ENCODE measurements at regions not wholly inside any gene's neighbourhood (a gene's known extent, or its start where the extent isn't known, plus 50 kb on each side); places are given as distances from the start of the nearest gene placed in this dataset.

DNA sequence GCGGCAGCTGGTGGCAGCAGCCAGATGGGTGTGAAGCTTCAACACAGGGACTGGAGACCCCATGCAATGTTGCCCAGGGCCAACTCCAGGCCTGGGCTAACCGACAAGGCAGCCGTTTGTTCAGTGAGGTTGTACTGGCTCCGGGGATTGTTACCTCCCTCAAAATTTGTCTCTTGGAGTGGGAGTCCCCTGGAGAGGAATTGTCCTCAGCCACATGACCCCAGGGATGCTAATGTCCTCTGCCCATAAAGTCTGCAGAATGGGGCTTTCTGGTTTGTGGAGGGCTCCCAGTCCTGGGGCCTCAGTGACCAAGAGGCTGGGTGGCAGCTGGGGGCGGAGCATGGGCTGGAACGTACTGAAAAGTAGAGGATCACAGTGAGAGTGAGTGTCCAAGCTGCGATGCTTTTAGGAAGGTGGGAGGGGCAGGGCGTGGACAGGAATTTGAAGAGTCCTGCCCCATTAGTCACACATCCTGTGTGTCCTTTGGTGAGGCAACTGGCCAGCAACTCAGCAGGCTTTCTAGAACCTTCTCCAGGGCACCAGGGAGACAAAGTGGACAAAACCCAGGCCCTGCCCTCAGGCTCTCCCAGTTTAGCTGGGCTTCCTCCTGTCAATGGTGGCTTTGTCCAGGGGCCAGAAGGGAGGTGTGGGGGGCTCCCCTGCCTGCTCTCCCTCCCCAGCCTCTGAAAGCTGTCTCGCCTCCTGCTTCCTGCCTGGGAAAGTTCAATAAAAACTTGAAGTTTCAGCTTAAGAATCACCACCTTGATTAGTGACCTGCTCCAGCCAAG is 114.0 kb downstream of the NSG2 start:
- DNase-seq: no peak

DNA sequence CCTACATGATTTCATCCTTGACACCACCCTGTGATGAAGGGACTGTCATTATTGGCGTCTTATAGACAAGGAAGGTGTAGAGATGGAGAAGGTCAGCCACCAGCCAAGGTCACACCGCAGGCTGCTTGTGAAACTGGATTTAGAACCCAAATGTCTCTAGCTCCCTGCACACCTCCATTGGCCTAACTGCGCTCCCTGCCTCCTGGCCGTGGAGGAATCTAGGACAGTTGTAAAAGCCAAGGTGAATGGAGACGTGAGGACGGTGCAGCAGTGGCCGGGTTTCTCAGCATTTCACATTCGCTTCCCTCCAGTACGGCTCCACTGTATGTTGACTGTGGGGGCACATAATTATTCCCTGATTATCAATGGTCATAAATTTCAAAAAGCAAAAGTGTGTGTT is 119.9 kb downstream of the NSG2 start:
- no peak for DNase-seq

DNA sequence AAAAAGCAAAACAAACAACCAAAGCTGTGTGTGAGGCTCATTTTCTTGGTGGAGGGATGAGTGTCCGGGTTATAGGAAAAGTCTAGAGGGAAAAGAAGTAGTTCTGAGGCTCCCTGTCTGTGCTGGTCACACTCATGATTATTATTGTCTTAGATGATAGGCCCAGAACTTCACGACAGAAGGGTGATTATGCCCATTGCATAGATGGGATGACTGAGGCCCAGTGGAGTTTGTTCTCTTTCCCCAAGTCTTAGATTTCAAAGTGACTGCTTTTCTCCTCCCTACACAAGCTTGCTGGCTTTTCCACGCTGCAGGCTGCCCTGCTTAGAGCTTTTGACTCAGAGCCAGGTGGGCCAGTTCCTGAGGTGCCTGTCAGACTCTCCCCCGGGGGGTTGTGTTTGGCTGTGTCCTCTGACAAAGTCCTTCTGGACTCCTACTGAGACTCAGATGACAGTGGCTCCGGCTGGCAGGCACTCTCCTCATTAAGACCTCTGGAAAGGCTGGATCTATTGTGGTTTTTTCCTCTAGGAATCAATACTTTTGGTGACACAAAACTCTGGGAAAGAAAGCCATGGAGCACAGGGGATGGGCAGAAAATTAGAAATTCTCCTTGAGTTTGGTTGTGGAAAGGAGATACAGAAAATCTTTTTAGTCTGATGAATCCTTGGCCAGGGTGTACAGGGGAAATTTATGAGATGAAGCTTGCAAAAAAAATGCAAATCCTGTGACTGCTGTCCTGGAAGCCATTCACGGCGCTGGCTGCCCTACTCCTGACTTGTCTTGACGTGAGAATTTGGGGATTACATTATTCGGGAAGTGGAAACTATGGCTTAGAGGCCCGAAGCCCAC is 120.9 kb downstream of the NSG2 start:
- no peak for DNase-seq

DNA sequence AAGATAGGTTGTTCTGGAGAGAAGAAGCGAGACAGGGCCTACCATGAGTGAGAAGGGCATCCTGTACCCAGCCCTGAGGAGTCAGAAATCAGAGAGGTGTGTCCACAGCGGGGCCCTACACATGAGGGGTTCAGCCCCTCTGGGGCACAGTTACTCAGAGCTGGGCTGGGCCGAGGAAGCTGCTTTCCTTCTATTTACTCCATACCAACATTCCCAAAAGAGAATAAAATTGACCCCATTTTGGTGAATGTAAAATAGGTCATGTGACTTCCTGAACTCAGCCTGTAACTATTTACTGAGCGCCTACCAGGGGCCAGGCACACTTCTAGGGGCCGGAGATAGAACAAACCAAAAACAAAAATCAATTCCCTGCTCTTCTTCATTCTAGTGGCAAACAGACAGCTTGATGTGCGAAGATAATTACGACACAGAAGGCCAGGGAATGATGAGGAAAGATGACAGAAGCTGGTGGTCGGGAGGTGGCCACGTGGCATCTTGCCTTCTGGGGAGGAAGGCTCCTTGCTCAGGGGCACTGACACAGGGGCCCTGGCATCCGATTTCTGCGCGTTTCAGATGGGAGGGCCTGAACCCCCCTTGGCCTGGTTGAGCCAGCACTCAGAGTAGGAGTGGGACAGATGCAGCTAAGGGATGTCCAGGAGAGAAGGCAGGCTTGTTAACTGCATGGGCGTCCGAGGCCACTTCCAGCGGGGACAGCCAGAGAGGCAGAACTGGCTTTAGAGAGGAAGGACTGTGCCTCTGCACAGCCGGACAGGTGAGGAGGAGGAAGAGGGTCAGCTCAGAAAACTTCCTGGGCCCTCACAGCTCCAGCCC is 121.8 kb downstream of the NSG2 start:
- no peak for DNase-seq

DNA sequence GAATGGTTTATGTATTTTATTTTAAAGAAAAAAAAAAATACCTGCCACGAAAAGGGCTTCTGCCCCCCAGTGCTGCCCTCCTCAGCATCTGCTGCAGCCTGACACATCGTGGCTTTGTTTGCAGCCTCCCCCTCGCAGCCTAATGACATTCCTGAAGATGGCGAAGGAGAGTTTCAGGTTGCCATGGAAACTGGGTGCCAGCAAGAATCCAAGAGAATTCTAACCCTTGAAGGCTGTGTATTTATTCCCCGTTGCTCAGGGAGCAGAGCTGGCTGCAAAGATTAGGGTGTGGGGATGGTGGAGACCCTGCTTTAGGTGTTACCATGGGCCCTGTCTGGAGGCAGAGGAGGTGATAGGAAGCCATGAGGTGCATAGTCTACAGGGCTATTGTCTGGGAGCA is 126.6 kb downstream of the NSG2 start:
- no peak for DNase-seq

DNA sequence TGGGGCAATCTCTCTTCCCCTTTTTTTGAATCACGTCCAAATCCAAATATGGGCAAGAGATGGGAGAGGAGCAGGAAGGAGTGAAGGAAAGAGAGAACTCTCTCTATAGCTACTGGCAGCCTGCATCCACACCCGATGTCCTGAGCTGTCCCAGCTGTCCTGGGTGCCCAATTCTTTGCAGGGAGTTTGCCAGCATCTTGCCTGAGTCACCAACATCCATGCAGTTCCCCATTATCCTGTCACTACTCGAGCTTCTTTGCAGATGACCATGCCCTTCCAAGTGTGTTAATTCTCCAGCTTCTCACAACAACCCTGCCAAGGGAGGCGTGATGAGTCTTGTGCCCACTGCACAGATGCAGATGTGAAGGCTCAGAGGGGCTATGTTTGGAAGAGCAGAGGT is 127.1 kb downstream of the NSG2 start:
- DNase-seq: no peak

DNA sequence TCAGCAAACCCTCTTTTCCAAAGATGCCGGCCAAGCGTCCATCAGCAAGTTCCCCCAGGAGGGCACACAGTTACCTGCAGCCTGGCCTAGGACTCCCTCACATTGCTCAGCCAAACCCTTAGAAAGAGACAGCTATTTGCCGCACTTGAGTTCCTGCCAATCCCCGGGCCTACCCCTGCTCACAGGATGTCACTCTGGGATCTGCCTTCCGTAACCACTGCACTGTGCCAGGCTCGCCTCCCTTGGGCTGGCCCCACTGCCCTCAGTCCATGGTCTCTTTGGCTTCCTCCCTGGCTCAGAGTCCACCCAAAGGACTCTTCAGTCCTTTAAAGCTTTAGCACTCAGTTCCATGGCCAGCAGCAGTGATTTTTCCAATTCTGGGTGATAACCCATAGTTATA is 128.3 kb downstream of the NSG2 start:
- DNase-seq: no peak

DNA sequence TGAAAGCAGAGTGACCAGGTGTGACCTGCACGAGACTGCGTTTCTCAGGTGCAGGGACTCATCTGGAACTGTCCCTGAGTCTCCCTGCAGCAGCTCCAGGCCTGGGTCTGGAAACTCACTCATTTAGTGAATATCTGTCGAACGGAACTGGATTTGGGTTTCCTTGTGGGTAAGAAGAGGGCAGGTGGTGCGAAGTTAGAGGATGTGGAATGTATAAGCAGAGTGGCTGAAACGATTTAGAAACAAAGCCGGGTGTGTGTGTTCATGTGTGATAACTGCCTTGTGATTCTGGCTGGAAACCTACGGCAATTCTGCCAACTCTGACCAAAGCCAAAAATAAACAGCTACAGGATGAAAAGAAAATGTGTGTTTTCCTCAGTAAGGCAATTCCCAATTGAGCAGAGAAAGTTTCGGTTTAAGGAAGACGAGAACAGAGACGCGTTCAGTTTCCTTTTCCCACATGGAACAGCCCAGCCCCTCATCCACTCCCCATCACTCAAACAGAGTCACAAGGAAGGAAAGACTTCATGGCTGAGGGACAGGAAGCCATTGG is 130.3 kb downstream of the NSG2 start:
- DNase-seq: no peak

DNA sequence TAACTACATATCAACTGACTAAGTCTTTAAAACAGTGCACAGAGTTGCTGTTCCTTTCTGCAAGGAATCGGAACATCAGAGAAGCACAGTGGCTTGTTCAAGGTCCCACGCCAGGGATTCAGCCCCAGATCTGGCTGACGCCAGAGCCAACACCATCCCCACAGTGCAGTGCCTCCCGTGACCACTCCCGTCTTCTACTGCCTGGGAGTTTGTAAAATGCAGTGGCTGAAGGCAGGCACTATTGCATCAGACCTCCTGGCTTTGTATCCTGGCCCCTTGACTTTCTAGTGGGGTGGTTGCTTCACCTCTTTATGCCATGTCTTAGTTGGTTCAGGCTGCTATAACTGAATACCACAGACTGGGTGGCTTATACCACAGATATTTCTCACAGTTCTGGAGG is 131.0 kb downstream of the NSG2 start:
- DNase-seq: no peak

DNA sequence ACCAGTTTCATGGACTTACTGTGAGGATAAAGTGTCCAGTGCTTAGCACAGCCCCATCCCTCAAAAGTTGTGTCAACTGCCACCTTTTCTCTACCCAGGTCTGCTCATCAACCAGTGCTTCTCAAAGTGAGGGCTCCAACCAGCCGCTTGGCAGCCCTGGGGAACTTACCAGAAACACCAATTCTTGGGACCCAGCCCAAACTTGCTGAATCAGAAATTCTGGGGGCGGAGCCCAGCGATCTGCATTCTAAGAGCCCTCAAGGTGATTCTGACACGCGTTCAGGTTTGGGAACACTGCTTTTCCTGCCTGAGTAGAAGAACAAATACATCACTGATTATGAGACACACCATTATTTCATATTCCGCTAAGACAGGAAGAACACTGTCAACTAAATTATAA is 132.0 kb downstream of the NSG2 start:
- no peak for DNase-seq

DNA sequence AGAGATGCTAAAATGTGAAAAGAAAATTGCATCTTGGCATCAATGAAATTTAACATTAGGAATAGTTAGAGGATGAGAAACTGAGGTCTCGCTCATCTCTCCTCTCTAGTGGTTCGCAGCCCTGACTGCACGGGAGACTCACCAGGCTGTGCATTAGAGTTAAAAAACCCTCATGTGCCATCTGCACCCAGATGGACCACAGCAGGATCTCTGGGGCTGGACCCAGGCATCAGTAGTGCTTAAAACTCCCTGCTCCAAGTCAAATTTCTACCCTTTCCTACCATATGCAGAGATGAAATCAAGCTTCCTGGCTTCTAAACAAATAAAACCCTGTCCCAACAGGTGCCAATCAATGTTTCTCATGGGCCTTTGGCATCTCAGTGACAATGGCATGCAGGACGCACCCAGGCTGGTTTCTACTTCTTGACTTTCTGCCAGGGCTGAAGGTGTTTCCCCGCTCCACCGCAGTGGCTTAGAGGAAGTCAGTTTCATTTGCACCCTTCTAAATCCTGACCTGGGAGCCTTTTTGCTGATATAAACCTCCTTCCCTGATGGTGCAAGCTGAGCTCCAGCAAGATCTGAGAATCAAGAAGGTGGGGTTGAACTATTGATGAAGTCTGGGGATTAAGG is 132.6 kb downstream of the NSG2 start:
- DNase-seq: no peak

DNA sequence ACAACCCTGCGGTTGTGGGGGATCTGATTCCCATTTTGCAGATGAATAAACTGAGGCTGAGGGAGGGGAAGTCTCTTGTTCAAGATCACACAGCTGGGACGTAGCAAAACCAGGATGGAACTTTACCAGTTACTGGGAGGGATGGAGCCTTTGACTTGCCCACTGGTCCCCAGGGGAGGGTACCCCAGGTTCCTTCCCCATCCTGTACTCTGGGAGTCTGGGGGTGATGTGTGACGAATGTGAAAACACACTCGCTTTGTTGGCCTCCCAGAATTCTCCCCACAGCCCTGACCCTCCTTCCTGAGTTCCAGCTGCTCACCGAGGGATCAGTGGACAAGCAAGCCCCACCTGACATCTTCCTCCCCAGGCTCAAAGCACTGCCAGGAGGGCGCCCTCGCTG is 135.1 kb downstream of the NSG2 start:
- no peak for DNase-seq

DNA sequence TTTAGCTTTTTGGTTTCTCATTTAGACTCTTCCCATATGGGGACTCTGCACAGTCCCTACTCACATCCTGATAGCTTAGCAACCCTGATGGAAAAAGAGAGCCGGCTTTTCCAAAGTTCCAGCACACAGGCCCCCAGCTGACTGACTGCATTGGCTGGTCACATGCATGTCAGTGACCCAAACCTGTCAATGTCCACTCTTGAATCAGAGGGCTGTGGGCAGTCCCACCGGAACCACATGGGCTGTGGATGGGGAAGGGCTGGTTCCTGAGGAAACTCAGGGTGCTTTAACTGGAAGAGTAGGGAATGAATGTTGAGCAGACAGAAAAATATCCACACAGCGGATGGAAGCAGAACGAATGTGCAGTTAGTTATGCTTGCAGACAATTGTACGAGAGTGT is 136.6 kb downstream of the NSG2 start:
- DNase-seq: no peak

DNA sequence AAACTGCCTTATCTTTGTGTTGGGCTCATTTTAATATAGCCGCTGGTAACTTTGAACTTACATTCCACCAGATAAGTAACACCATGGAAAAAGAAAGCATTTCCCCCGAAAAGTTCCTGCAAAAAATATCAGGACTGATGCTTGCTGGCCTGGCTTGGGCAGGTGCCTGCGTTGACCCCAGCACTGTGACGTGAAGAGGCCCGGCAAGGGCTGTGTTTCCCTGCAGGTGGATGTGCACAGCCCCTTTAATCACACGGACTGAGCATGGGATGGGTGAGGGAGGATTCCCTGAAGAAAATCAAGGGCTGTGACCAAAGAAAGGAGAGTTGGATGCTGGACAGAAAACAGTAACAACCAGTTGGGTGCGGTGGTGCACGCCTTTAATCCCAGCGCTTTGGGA is 138.2 kb downstream of the NSG2 start:
- no peak for DNase-seq

DNA sequence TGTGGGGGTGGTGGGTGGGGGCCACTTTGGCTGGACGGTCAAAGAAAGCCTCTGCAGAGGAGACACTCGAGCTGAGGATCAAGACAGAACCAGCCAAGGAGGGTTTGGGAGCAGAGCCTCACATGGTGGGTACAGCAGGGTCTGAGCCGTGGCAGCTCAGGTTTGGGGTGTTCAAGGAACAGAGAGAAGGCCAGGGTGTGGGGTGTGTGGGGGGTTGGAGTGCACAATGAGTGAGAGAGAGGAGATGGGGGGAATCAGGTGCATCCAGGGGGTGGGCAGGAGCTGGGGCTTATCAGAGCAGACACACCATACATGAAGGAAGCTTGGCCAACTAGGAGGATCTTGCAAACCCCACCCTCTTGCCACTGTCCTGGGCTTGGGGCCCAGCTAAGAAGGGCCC is 140.0 kb downstream of the NSG2 start:
- DNase-seq: no peak

DNA sequence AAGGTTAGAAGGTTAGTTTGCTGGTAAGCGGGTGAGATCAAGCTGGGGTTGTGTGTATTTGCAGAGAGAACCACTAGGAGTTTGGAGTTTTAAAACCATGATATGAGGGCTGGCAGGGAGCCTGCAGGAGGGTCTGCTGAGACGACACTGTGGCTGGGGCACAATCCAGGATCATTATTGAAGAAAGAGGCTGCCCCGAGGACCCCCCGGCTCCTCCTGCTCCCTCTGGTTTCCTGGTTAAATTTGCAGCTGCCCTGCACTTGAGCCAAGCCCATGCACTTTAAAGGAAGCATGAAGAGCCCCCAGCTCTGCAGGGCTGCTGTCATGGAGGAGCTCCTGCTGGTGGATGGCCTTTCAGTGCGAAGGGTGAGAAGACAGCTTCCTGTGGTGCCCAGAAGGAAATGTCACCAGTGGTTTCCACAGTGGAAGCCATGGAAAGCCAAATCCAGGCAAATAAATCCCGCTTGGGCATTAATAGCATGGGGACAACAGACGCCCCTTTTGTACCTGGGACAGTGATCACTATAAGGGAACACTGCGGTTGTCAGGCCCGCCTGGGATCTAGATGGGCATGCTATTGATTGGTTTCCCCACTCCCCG is 140.7 kb downstream of the NSG2 start:
- no peak for DNase-seq

DNA sequence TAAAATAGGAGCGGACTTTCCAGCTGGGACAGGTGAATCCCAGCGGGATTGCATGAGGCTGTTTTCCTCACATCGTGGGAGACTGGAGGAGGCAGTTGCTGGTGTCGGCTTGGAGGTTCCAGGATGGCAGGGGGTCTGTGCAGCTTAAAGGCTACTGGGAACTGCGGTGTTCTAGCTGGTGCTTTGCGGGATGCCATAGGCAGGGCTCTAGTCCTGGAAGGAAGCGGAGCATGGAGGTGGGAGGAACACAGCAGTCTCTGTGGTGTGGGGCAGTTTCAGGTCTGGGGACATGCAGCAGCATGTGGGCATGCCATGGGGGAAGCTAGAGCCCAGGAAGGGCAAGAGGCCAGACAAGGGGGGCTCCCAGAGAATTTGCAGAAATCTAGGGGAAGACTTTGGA is 141.5 kb downstream of the NSG2 start:
- no peak for DNase-seq

DNA sequence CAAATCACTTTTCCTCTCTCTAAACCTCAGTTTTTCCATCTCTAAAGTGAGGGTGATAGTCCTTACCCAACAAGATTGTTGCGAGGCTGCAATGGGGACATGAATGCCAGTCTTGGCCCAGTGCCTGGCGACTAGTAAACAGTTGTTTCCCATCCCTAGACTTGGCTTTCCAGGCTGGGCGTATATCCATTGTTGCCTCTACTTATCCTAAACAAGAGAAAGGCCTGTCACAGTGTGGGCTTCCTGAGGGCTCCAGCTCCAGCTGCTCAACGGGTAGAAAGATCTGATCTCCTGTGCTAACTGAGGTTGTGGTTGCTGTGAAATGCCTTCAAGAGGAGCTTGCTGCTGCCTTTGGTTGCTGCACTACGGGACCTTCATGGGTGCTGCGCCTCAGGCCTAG is 142.0 kb downstream of the NSG2 start:
- no peak for DNase-seq

DNA sequence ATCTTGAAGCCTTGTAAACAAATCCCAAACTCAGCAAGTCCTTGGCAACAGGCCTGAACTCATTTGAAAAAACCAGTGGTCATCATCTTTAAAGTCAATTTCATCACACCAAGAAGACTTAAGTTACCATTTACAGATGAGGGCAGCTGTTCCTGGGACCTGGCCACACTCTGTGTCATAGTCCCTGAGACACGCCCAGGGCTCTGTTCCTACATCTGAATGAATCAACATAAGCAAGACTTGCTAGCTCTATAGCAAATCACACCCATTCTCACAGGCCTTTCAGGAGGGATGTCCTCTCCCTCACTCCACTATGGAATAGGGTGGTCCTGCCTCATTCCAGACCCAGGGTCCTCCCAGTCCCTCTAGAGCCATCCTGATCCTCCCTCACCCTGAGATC is 142.8 kb downstream of the NSG2 start:
- no peak for DNase-seq

DNA sequence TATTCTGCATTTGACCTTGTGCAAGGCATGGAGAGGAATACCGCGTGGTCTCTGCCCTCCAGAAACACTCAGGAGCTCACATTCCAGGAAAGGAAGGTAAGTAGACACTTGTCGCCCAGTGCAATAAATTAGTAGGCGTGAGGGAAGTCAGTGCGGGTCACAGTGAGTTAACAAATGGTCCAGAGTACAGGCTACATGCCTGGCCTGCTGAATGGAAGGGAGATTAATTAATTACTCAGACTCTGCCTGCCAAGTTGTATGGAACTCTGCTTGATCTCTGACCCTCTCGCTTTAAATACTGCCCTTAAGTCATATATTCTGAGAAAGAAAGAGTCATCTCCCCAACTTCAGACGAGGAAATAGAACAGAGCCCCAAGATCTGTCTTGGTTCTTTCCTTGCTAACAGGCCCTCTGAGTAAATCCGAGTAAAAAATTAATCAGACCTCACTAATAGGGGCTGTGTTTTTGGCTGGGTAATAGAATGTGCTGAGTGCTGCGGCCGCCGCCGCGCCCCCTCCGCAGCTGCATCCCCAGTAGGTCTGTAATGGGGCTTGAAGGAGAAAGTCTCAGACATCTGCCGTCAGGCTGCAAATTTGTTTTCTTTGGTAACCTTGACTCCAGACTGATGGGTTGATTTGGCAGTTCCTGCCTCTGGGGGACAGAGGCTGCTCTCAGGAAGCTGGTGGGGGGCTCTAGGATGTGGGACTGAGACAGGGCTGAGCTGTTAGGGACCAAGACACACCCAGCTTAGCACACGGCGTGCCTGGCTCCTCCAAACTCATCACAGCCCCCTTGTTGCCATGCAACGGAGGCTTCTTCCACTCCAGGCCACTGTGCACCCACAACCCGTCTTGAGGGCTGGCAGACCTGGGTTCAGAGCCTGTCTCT is 144.4 kb downstream of the NSG2 start:
- DNase-seq: no peak

DNA sequence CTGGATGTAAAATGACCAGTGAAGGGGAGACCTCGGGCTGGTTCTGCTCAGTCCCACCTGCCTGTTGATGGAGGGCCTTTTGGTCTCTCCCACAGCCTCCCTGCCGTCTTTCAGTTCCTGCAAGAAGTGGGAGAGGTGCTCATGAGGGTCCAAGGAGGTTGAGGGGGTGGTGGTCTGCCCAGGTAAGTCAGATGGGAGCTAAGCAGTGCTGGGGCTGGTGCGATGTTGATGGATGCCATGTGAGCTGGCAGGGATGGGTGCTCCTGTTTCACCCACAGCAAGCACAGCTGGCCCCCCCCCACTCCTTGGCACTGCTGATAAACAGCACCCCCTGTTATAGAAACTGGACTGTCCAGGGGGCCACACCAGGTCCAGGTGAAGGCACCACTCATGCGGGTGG is 145.6 kb downstream of the NSG2 start:
- no peak for DNase-seq
